H1 (cell line): ENCODE measurements at regions not wholly inside any gene's neighbourhood (a gene's known extent, or its start where the extent isn't known, plus 50 kb on each side); places are given as distances from the start of the nearest gene placed in this dataset.
"Not testable (repeated sequence)": the region's sequence is repeated elsewhere in the genome, so short reads cannot be mapped to it uniquely, and the experiment has no call there.

Experiments
- CTCF ChIA-PET: fragments of 300-600 bp; sonication (Branson Sonifier 250); formaldehyde crosslinking; loops from one replicate; lab custom pipeline; 2021; ENCODE audit not compliant: partially characterized antibody; lab: Charles Lee
- POLR2A ChIA-PET: fragments of 300-600 bp; sonication (Branson Sonifier 250); formaldehyde crosslinking; loops from one replicate; lab custom pipeline; 2021; ENCODE audit warnings: inconsistent platforms; ENCODE audit not compliant: partially characterized antibody; lab: Charles Lee
- DNase-seq, 2 experiments: peaks; one replicate each; pipeline versions ENCODE4 v3.0.0 to v3.0.0-alpha.2; 2010 to 2022; ENCODE audit warnings: low spot score in 2 of 2, low read depth in 1 of 2, mixed read lengths in 1 of 2
- FAIRE-seq: peaks from 2 replicates; lab custom pipeline; 2011; peaks lifted over from hg19 to GRCh38; lab: Jason Lieb, UNC
- H2AFZ ChIP-seq: 2 replicates; pipeline ENCODE4 v1.8.1; 2012; ENCODE audit warnings: low read length, inconsistent platforms
- H2AK5ac ChIP-seq: 2 replicates; pipeline ENCODE4 v1.6.1; 2013; ENCODE audit warnings: low read depth, low read length
- H2BK120ac ChIP-seq: replicated peaks from 2 replicates; pipeline ENCODE3; 2013; ENCODE audit warnings: low read depth, low read length, inconsistent platforms
- H2BK12ac ChIP-seq: 2 replicates; pipeline ENCODE4 v1.6.1; 2013; ENCODE audit warnings: low read depth, low read length
- H2BK15ac ChIP-seq: 2 replicates; pipeline ENCODE4 v1.6.1; 2013; ENCODE audit warnings: low read length
- H2BK20ac ChIP-seq: 2 replicates; pipeline ENCODE4 v1.6.1; 2013; ENCODE audit warnings: low read length
- H2BK5ac ChIP-seq: 2 replicates; pipeline ENCODE4 v1.6.1; 2013; ENCODE audit warnings: low read depth, low read length
- H3K14ac ChIP-seq: 2 replicates; pipeline ENCODE4 v1.6.1; 2013; ENCODE audit warnings: inconsistent platforms; ENCODE audit not compliant: insufficient read length
- H3K18ac ChIP-seq: 2 replicates; pipeline ENCODE4 v1.6.1; 2013; ENCODE audit warnings: low read length; ENCODE audit errors: extremely low read depth
- H3K23ac ChIP-seq: 2 replicates; pipeline ENCODE4 v1.6.1; 2013; ENCODE audit warnings: inconsistent platforms; ENCODE audit not compliant: insufficient read length
- H3K23me2 ChIP-seq: 2 replicates; pipeline ENCODE4 v1.6.1; 2013; ENCODE audit warnings: low read depth, low read length
- H3K27ac ChIP-seq: 2 replicates; pipeline ENCODE4 v1.6.1; 2011; ENCODE audit warnings: low read depth, low read length, inconsistent platforms
- H3K27me3 ChIP-seq, 4 experiments: replicated peaks in 1 of 4; 1 replicate in 1 of 4; 2 replicates in 3 of 4; pipeline versions ENCODE4 v1.6.1 to v1.8.1; 2011 to 2013; ENCODE audit warnings: low read length in 3 of 4, mild to moderate bottlenecking in 3 of 4, inconsistent platforms in 2 of 4, mixed read lengths in 2 of 4, moderate library complexity in 1 of 4; ENCODE audit not compliant: control insufficient read depth in 3 of 4, insufficient read depth in 3 of 4; ENCODE audit errors: extremely low read depth in 1 of 4
- H3K36me3 ChIP-seq, 4 experiments: 2 replicates each; pipeline versions ENCODE4 v1.6.1 to v1.8.1; 2011 to 2013; ENCODE audit warnings: mild to moderate bottlenecking in 4 of 4, low read length in 3 of 4, moderate library complexity in 2 of 4, control low read depth in 1 of 4, inconsistent platforms in 1 of 4; ENCODE audit not compliant: insufficient read depth in 4 of 4, control insufficient read depth in 2 of 4
- H3K4ac ChIP-seq: replicated peaks from 2 replicates; pipeline ENCODE3; 2013; ENCODE audit warnings: low read length, low read depth, mixed read lengths, inconsistent platforms; ENCODE audit not compliant: insufficient read length
- H3K4me1 ChIP-seq, 4 experiments: replicated peaks in 1 of 4; 1 replicate in 1 of 4; 2 replicates in 3 of 4; pipeline versions ENCODE4 v1.6.1 to v1.8.1; 2011 to 2013; ENCODE audit warnings: low read length in 3 of 4, inconsistent platforms in 2 of 4, mixed read lengths in 1 of 4; ENCODE audit not compliant: insufficient read depth in 4 of 4, control insufficient read depth in 3 of 4
- H3K4me2 ChIP-seq, 2 experiments: 2 replicates each; pipeline versions ENCODE4 v1.6.1 to v1.8.1; 2011 to 2013; ENCODE audit warnings: low read depth in 2 of 2, low read length in 2 of 2, control low read depth in 1 of 2, inconsistent platforms in 1 of 2, mild to moderate bottlenecking in 1 of 2; ENCODE audit not compliant: insufficient read depth in 1 of 2
- H3K4me3 ChIP-seq, 4 experiments: fragments of 200-600, 300-600 bp in 1 of 4; sonication (generic), shearing (Covaris generic), sonication (Bioruptor Twin) in 1 of 4; 2 replicates each; pipeline versions ENCODE4 v1.5.1 to v1.8.1; 2011 to 2016; ENCODE audit warnings: low read length in 4 of 4, low read depth in 3 of 4, control low read depth in 2 of 4, inconsistent platforms in 2 of 4, mild to moderate bottlenecking in 2 of 4, mixed read lengths in 1 of 4, moderate library complexity in 1 of 4; ENCODE audit not compliant: insufficient read depth in 2 of 4; ENCODE audit errors: extremely low read depth in 1 of 4
- H3K56ac ChIP-seq: replicated peaks from 2 replicates; pipeline ENCODE3; 2013; ENCODE audit warnings: low read depth, mild to moderate bottlenecking, mixed read lengths, low read length, inconsistent platforms; ENCODE audit not compliant: insufficient read length
- H3K79me1 ChIP-seq: 2 replicates; pipeline ENCODE4 v1.6.1; 2013; ENCODE audit warnings: low read depth, low read length, control low read depth
- H3K79me2 ChIP-seq, 2 experiments: 2 replicates each; pipeline versions ENCODE4 v1.6.1 to v1.8.1; 2012 to 2013; ENCODE audit warnings: low read length in 2 of 2, mild to moderate bottlenecking in 2 of 2, inconsistent platforms in 1 of 2; ENCODE audit not compliant: insufficient read depth in 2 of 2, control insufficient read depth in 1 of 2
- H3K9ac ChIP-seq, 4 experiments: replicated peaks in 1 of 4; 1 replicate in 1 of 4; 2 replicates in 3 of 4; pipeline versions ENCODE4 v1.6.1 to v1.8.1; 2011 to 2013; ENCODE audit warnings: low read depth in 3 of 4, low read length in 3 of 4, control low read depth in 2 of 4, mild to moderate bottlenecking in 2 of 4, moderate library complexity in 2 of 4, inconsistent platforms in 1 of 4; ENCODE audit errors: extremely low read depth in 1 of 4
- H3K9me3 ChIP-seq, 2 experiments: 2 replicates each; pipeline versions ENCODE4 v1.6.1 to v1.8.1; 2012 to 2013; ENCODE audit warnings: mild to moderate bottlenecking in 2 of 2, moderate library complexity in 2 of 2, control low read depth in 1 of 2, inconsistent platforms in 1 of 2, low read depth in 1 of 2, low read length in 1 of 2, mixed read lengths in 1 of 2; ENCODE audit not compliant: insufficient read depth in 2 of 2
- H4K20me1 ChIP-seq, 2 experiments: replicated peaks in 1 of 2; 2 replicates each; pipeline versions ENCODE3 to v1.8.1; 2011 to 2013; ENCODE audit warnings: inconsistent platforms in 2 of 2, low read length in 2 of 2, mild to moderate bottlenecking in 1 of 2; ENCODE audit not compliant: insufficient read depth in 2 of 2, control insufficient read depth in 1 of 2
- H4K5ac ChIP-seq: 2 replicates; pipeline ENCODE4 v1.6.1; 2013; ENCODE audit warnings: low read length, low read depth, mixed read lengths, inconsistent platforms; ENCODE audit not compliant: insufficient read length
- H4K8ac ChIP-seq: 2 replicates; pipeline ENCODE4 v1.8.0; 2013; ENCODE audit warnings: mild to moderate bottlenecking, moderate library complexity, low read length, inconsistent platforms; ENCODE audit not compliant: insufficient read depth; ENCODE audit errors: extremely low read depth
- H4K91ac ChIP-seq: replicated peaks from 2 replicates; pipeline ENCODE3; 2013; ENCODE audit warnings: low read length, mixed read lengths, inconsistent platforms; ENCODE audit not compliant: insufficient read length
- WGBS, 2 experiments: shearing (Covaris generic) in 1 of 2; methylation state at CpG; one replicate each; pipeline versions ENCODE4 v1.1.6 to v1.1.7; 2013 to 2015; ENCODE audit warnings: low lambda C conversion rate in 2 of 2, mixed read lengths in 2 of 2, inconsistent platforms in 1 of 2, low coverage in 1 of 2, missing lambda C conversion rate in 1 of 2; ENCODE audit not compliant: insufficient replicate concordance in 2 of 2, insufficient coverage in 1 of 2, insufficient read length in 1 of 2; ENCODE audit errors: extremely low coverage in 1 of 2, missing lambda C conversion rate in 1 of 2; 5-methylcytosine and 5-hydroxymethylcytosine counted together

- FAIRE-seq, H2BK15ac ChIP-seq, H3K9ac ChIP-seq, H4K8ac ChIP-seq, H3K9me3 ChIP-seq, H3K23ac ChIP-seq, H3K23me2 ChIP-seq, H4K5ac ChIP-seq, H3K18ac ChIP-seq, H3K4me1 ChIP-seq, H3K4ac ChIP-seq, H2BK12ac ChIP-seq, H2AFZ ChIP-seq, H3K4me2 ChIP-seq, H2AK5ac ChIP-seq, H3K27me3 ChIP-seq, H4K20me1 ChIP-seq, H2BK20ac ChIP-seq, POLR2A ChIA-PET, H3K27ac ChIP-seq, H3K14ac ChIP-seq, H4K91ac ChIP-seq, DNase-seq, H3K79me2 ChIP-seq, H2BK120ac ChIP-seq, H3K79me1 ChIP-seq, H3K4me3 ChIP-seq, H3K36me3 ChIP-seq, H2BK5ac ChIP-seq, H3K56ac ChIP-seq: not testable (repeated sequence)
- CTCF ChIA-PET = interaction anchor here (0.8 to 1.0 kb wide), 2 partner anchors 20 to 143 kb away, joined by 3 to 4 read pairs; no protein-coding TSS in a partner anchor
- 94% methylated on average over 24 of the region's 47 CpGs; no CpG with 5 or more reads in 1 of the 2 experiments for WGBS, 2 experiments
Measured at GRCh38 chr14:83091991-83092956, 1558.6 kb upstream of the SEL1L start.
